GM19239 (cell line): ENCODE measurements at regions not wholly inside any gene's neighbourhood (a gene's known extent, or its start where the extent isn't known, plus 50 kb on each side); places are given as distances from the start of the nearest gene placed in this dataset.

Source experiments
- DNase-seq: peaks from one replicate; pipeline ENCODE4 v3.0.0; 2011; ENCODE audit warnings: low spot score; ENCODE audit not compliant: insufficient read length
- FAIRE-seq: peaks from 2 replicates; lab custom pipeline; 2011; peaks lifted over from hg19 to GRCh38; lab: Jason Lieb, UNC

- no peak for FAIRE-seq
- DNase-seq, result no peak
These were observed 297.1 kb downstream of the ASXL3 start for GRCh38 chr18:33875029-33875565.

- FAIRE-seq, result no peak
These were observed 295.1 kb downstream of the ASXL3 start for GRCh38 chr18:33873112-33873511.

GRCh38 chr18:33871363-33872025, 293.5 kb downstream of the ASXL3 start:
- no peak for DNase-seq
- FAIRE-seq, result no peak

More at GRCh38 chr18:33873112-33873511, 295.1 kb downstream of the ASXL3 start:
- no peak for DNase-seq

GRCh38 chr18:33870059-33870458, 292.0 kb downstream of the ASXL3 start:
- DNase-seq, result no peak

GRCh38 chr18:33866386-33866785, 288.4 kb downstream of the ASXL3 start:
- FAIRE-seq (no peak), DNase-seq (no peak)

More at GRCh38 chr18:33870059-33870458, 292.0 kb downstream of the ASXL3 start:
- FAIRE-seq, result no peak

- DNase-seq (no peak), FAIRE-seq (no peak)
These were observed 285.9 kb downstream of the ASXL3 start for GRCh38 chr18:33863912-33864311.

GRCh38 chr18:33854827-33855139, 276.8 kb downstream of the ASXL3 start:
- FAIRE-seq (no peak), DNase-seq (no peak)

GRCh38 chr18:33854086-33854826, 276.2 kb downstream of the ASXL3 start:
- FAIRE-seq, result no peak
- no peak for DNase-seq

GRCh38 chr18:33853187-33853586, 275.2 kb downstream of the ASXL3 start:
- DNase-seq (no peak), FAIRE-seq (no peak)

- FAIRE-seq (no peak), DNase-seq (no peak)
These were observed 273.6 kb downstream of the ASXL3 start for GRCh38 chr18:33851546-33852078.

GRCh38 chr18:33849731-33850130, 271.7 kb downstream of the ASXL3 start:
- FAIRE-seq, result no peak
- no peak for DNase-seq

GRCh38 chr18:33844232-33844631, 266.2 kb downstream of the ASXL3 start:
- DNase-seq, result no peak
- no peak for FAIRE-seq

- DNase-seq (no peak), FAIRE-seq (no peak)
These were observed 263.4 kb downstream of the ASXL3 start for GRCh38 chr18:33841221-33841967.

- no peak for FAIRE-seq
These were observed 262.2 kb downstream of the ASXL3 start for GRCh38 chr18:33840212-33840593.

GRCh38 chr18:33839452-33840211, 261.6 kb downstream of the ASXL3 start:
- FAIRE-seq (peak; percentile 82), DNase-seq (peak; percentile 13)

More at GRCh38 chr18:33840212-33840593, 262.2 kb downstream of the ASXL3 start:
- DNase-seq, result no peak

GRCh38 chr18:33838054-33838453, 260.0 kb downstream of the ASXL3 start:
- FAIRE-seq, result no peak
- DNase-seq, result no peak

GRCh38 chr18:33837191-33837590, 259.2 kb downstream of the ASXL3 start:
- DNase-seq, result no peak
- FAIRE-seq, result no peak

- DNase-seq (no peak), FAIRE-seq (no peak)
These were observed 258.5 kb downstream of the ASXL3 start for GRCh38 chr18:33836564-33836963.

- FAIRE-seq, result no peak
- no peak for DNase-seq
These were observed 257.4 kb downstream of the ASXL3 start for GRCh38 chr18:33835419-33835818.

- no peak for DNase-seq
- no peak for FAIRE-seq
These were observed 255.8 kb downstream of the ASXL3 start for GRCh38 chr18:33833842-33834241.
